Brain microvascular endothelial cell (primary cell): ENCODE measurements at regions not wholly inside any gene's neighbourhood (a gene's known extent, or its start where the extent isn't known, plus 50 kb on each side); places are given as distances from the start of the nearest gene placed in this dataset.

ENCODE experiments used
- DNase-seq: peaks from one replicate; pipeline ENCODE4 v3.0.0-alpha.2; 2020
- H3K27ac ChIP-seq: fragments of 250-450 bp; sonication (Bioruptor Pico); 2 replicates; pipeline ENCODE4 v1.5.1; 2020; ENCODE audit warnings: mild to moderate bottlenecking, moderate library complexity
- H3K27me3 ChIP-seq: fragments of 250-450 bp; sonication (Bioruptor Pico); replicated peaks from 2 replicates; pipeline ENCODE4 v1.5.1; 2020; ENCODE audit warnings: mild to moderate bottlenecking
- H3K36me3 ChIP-seq: fragments of 250-450 bp; sonication (Bioruptor Pico); replicated peaks from 2 replicates; pipeline ENCODE4 v1.5.1; 2020; ENCODE audit warnings: mild to moderate bottlenecking
- H3K4me3 ChIP-seq: 2 replicates; pipeline ENCODE4 v1.5.1; 2011; ENCODE audit warnings: low read depth, mild to moderate bottlenecking, control low read depth, low read length, moderate library complexity
- CTCF ChIP-seq: IDR thresholded peaks from 2 replicates; pipeline ENCODE4 v1.5.1; 2011; ENCODE audit warnings: low read depth, mild to moderate bottlenecking, moderate library complexity, low read length, control low read depth, inconsistent platforms; ENCODE audit errors: missing control alignments
- in situ Hi-C: cut with HindIII; loops from 2 replicates; pipeline ENCODE4 v1.10.0; 2017; ENCODE audit warnings: low sequenced_read_pairs, low pct_ligation_motif_present

GRCh38 chr5:173771725-173772383, 116.3 kb upstream of the CPEB4 start:
- no peak overlapping the region for H3K27ac ChIP-seq
- H3K4me3 ChIP-seq = no peak overlapping the region
- no peaks in the 10 kb centered on the region for H3K27me3 ChIP-seq
- no peaks in the 10 kb centered on the region for H3K36me3 ChIP-seq
- in situ Hi-C loops = no loop called here
- TF ChIP-seq CTCF = no peak
- no peak for DNase-seq

GRCh38 chr5:173772384-173773059, 115.6 kb upstream of the CPEB4 start:
- H3K4me3 ChIP-seq = no peak overlapping the region
- no peaks in the 10 kb centered on the region for H3K36me3 ChIP-seq
- no peak for TF ChIP-seq CTCF
- no peak overlapping the region for H3K27ac ChIP-seq
- in situ Hi-C loops = no loop called here
- H3K27me3 ChIP-seq = no peaks in the 10 kb centered on the region
- no peak for DNase-seq

GRCh38 chr5:173774271-173774761, 113.8 kb upstream of the CPEB4 start:
- H3K27me3 ChIP-seq = no peaks in the 10 kb centered on the region
- in situ Hi-C loops = no loop called here
- no peak for TF ChIP-seq CTCF
- no peaks in the 10 kb centered on the region for H3K36me3 ChIP-seq
- no peak for DNase-seq
- no peak overlapping the region for H3K27ac ChIP-seq
- H3K4me3 ChIP-seq = no peak overlapping the region

GRCh38 chr5:173775261-173776197, 112.6 kb upstream of the CPEB4 start:
- in situ Hi-C loops = no loop called here
- Histone ChIP-seq H3K36me3 (no peaks in the 10 kb centered on the region), H3K27ac (no peak overlapping the region), H3K27me3 (no peaks in the 10 kb centered on the region), H3K4me3 (no peak overlapping the region)
- no peak for DNase-seq
- TF ChIP-seq CTCF = no peak

GRCh38 chr5:173777149-173777548, 111.0 kb upstream of the CPEB4 start:
- in situ Hi-C loops = no loop called here
- DNase-seq = no peak

More at GRCh38 chr5:173777149-173777548, 111.0 kb upstream of the CPEB4 start:
- Histone ChIP-seq H3K4me3 (no peak overlapping the region), H3K27me3 (no peaks in the 10 kb centered on the region), H3K27ac (no peak overlapping the region), H3K36me3 (no peaks in the 10 kb centered on the region)
- TF ChIP-seq CTCF = no peak
